Lower leg skin (tissue), 4 donors: ENCODE measurements at regions not wholly inside any gene's neighbourhood (a gene's known extent, or its start where the extent isn't known, plus 50 kb on each side); places are given as distances from the start of the nearest gene placed in this dataset.

Experiments
- DNase-seq, 2 donors: peaks; one replicate each; pipeline ENCODE4 v3.0.0-alpha.2; 2019; ENCODE audit warnings: low spot score in 2 of 2
- H3K4me3 ChIP-seq: fragments of 200-600 bp; sonication (generic); 2 replicates; pipeline ENCODE4 v1.5.1; 2017; ENCODE audit warnings: mild to moderate bottlenecking, low read depth; ENCODE audit not compliant: poor library complexity, severe bottlenecking
- CTCF ChIP-seq, 3 donors: fragments of 450-650 bp; IDR thresholded peaks; one replicate each; pipeline ENCODE4 v1.5.1; 2016; ENCODE audit warnings: antibody characterized with exemption in 3 of 3, mild to moderate bottlenecking in 3 of 3, moderate library complexity in 2 of 3
- POLR2A ChIP-seq, 2 donors: fragments of 450-650 bp; IDR thresholded peaks; one replicate each; pipeline ENCODE4 v1.6.1; 2016 to 2017; ENCODE audit warnings: antibody characterized with exemption in 2 of 2, mild to moderate bottlenecking in 1 of 2, moderate library complexity in 1 of 2
- WGBS, 2 donors: methylation state at CpG; one replicate each; pipeline ENCODE4 v1.1.5; 2018; 5-methylcytosine and 5-hydroxymethylcytosine counted together
- intact Hi-C: fragments of 100-400 bp; cut with DNase I; formaldehyde crosslinking; loops from one replicate; pipeline ENCODE4 v1.15.0; 2023; ENCODE audit warnings: low total_unique reads

GRCh38 chr14:105929327-105930081, 403.1 kb downstream of the TMEM121 start:
- WGBS, 2 donors = 83% methylated on average over 14 of the region's 14 CpGs
- intact Hi-C loops = no loop called here
- no peak for TF ChIP-seq CTCF (IDR thresholded peaks at IDR 0.05)
- TF ChIP-seq POLR2A (IDR thresholded peaks at IDR 0.05) = no peak

GRCh38 chr14:105930572-105930971, 404.2 kb downstream of the TMEM121 start:
- no peak for TF ChIP-seq POLR2A (IDR thresholded peaks at IDR 0.05)
- no peak for TF ChIP-seq CTCF (IDR thresholded peaks at IDR 0.05)
- H3K4me3 ChIP-seq = no peak overlapping the region
- 91% methylated on average over 5 of the region's 5 CpGs for WGBS, 2 donors
- DNase-seq = peak in 1 of 2 donors; percentile 70
- intact Hi-C loops = no loop called here

More at GRCh38 chr14:105929327-105930081, 403.1 kb downstream of the TMEM121 start:
- DNase-seq = peak in 1 of 2 donors; percentile 66
- H3K4me3 ChIP-seq = no peak overlapping the region

DNA sequence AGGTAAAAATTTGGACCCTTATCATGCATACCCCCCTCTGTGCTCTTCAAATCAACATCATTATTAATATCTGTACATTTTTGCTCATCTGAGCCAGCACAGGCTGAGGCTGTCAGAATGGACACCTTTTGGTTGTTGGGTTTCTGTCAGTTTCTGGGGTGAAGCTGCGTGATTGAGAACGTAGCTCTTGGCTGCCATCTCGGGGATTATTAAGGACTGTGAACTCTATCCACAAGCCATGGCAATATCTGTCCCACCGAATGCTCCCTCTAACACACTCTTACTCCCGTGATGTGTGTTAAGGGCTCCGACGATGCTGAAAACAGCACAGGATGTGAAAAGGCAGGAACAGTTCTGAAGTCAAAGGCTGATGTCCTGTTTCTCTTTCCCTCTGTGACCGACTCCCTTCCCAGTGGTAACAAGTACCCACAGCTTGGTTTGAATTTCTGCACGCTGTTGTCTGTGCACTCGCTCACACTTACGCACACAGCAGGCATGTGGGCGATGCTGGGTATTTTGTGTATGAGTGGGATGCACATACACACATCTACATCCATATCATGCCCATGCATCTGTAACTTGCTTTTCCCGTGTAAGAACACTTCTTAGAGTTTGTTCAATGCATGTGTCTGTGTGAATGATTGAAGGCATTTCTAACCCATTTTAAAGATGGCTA, 405.6 kb downstream of the TMEM121 start:
- WGBS, 2 donors = 71% methylated on average over 13 of the region's 13 CpGs
- peak in 1 of 2 donors; percentile 37 for DNase-seq
- intact Hi-C loops = no loop called here
- TF ChIP-seq CTCF (IDR thresholded peaks at IDR 0.05) (no peak), POLR2A (IDR thresholded peaks at IDR 0.05) (no peak)
- H3K4me3 ChIP-seq = no peak overlapping the region

DNA sequence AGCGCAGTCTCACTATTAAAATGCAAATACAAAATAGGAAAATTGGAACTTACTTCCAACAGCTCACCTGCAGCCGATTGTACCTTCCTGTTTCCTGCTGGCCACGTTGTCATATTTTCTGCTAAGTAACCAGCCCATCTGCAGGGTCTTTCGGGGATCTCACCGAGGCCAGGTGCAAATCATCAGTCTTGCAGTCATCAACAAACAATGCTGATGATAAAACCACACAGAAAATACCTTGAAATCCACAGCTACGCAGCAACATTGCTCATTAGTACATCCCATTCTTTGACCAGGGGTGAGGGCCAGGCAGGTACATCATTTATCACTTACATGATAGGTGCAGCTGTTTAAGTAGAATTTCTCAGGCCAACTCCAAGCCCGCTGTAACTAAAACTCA, 406.9 kb downstream of the TMEM121 start:
- intact Hi-C loops = no loop called here
- 71 to 73% methylated on average over 7 of the region's 7 CpGs for WGBS, 2 donors
- DNase-seq = no peak
- no peak overlapping the region for H3K4me3 ChIP-seq
- TF ChIP-seq POLR2A (IDR thresholded peaks at IDR 0.05) = no peak
- no peak for TF ChIP-seq CTCF (IDR thresholded peaks at IDR 0.05)

DNA sequence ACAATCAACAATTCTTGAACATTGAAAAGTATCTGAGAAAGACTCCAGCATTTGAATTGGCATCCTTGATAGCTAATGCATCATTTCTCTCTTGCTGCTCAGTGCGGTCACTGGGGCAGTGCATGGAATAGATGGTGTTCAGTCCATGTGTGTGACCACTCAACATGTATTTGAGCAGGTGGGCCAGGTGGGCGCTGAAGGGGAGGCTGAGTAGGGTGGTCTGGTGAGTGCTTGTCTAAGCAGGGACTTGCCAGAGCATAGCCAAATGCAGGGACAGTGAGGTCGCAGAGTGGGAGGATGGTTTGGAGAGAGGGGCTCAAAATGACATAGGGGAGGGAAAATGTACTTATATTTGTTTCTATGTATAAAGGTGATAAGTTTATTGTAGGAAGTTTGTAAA, 409.0 kb downstream of the TMEM121 start:
- no peak for DNase-seq
- TF ChIP-seq CTCF (IDR thresholded peaks at IDR 0.05) (no peak), POLR2A (IDR thresholded peaks at IDR 0.05) (no peak)
- intact Hi-C loops = no loop called here
- H3K4me3 ChIP-seq = no peak overlapping the region
- WGBS, 2 donors = 66 to 75% methylated on average over 3 of the region's 3 CpGs
